ENCODE measurements at regions not wholly inside any gene's neighbourhood (a gene's known extent, or its start where the extent isn't known, plus 50 kb on each side); places are given as distances from the start of the nearest gene placed in this dataset.

DNA sequence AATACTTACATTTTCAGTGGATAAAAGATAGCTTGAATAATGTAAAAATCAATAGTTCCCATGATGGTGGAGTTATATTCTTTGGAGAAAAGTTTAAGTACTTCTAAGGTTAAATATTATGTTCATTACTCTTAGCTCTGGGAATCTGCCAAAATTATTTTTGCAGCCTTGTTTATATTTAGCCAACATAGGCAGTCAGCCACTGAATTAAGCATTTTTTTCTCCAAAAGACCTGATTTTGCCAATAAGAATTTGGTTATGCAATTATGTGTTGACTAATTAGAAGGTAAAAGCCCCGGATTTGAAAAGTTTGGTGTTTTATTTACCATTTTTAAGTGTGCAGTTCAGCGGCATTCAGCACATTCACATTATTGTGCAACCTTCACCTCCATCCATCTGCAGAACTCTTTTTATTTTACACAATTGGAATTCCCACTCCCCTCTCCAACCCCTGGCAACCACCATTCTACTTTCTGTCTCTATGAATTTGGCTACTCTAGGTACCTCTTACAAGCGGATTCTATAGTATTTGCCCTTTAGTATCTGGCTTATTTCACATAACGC, 90.1 kb upstream of the C1QTNF9B start:
- no peak overlapping the region for H3K4me3 Mint-ChIP-seq
- H3K4me1 Mint-ChIP-seq (ENCODE audit: low read depth): no peaks in the 10 kb centered on the region
- H3K27ac Mint-ChIP-seq: no peak overlapping the region
- peaks cover 36% of the 10 kb centered on the region for H3K27me3 Mint-ChIP-seq (ENCODE audit: low read depth)
- peaks cover 0 to 2% of the 10 kb centered on the region in 2 donors for H3K36me3 Mint-ChIP-seq (ENCODE audit: insufficient read depth in 2 of 2)
- no peaks in the 10 kb centered on the region for H3K9me3 Mint-ChIP-seq
- no peak for DNase-seq
- no peak for ATAC-seq (replicated peaks in 1 of 2)

DNA sequence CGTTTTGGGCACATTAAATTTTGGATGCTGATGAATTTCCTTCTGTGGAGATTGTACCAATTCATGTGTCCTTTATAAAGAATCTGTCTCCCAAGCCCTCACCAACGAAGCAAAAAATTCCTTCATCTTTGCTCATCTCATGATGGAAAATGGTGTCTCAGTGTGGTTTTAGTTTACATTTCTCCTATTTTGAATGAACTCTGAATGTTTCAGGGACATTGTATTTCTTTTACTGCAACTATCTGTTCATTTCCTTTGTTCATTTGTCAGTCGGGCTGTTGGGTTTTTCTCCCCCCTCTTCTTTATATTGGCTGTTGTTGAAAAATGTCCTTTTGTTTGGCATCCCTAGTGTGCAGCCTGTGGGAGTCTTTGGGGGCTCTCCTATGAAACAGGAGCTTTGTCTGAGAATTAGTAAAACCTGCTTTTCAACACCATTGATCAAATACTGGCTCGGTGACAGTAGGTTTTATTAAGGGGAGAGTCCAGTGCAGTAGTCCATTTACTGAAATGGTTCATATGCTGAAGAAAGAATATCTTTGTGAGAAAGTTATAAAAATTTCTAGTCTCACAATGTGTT, 91.3 kb upstream of the C1QTNF9B start:
- H3K27ac Mint-ChIP-seq: no peak overlapping the region
- H3K4me3 Mint-ChIP-seq: no peak overlapping the region
- DNase-seq (no peak), ATAC-seq (replicated peaks in 1 of 2) (no peak)
- H3K36me3 Mint-ChIP-seq (ENCODE audit: insufficient read depth in 2 of 2): peaks cover 0 to 2% of the 10 kb centered on the region in 2 donors
- H3K9me3 Mint-ChIP-seq: no peaks in the 10 kb centered on the region
- peaks cover 36% of the 10 kb centered on the region for H3K27me3 Mint-ChIP-seq (ENCODE audit: low read depth)
- H3K4me1 Mint-ChIP-seq (ENCODE audit: low read depth): no peaks in the 10 kb centered on the region

DNA sequence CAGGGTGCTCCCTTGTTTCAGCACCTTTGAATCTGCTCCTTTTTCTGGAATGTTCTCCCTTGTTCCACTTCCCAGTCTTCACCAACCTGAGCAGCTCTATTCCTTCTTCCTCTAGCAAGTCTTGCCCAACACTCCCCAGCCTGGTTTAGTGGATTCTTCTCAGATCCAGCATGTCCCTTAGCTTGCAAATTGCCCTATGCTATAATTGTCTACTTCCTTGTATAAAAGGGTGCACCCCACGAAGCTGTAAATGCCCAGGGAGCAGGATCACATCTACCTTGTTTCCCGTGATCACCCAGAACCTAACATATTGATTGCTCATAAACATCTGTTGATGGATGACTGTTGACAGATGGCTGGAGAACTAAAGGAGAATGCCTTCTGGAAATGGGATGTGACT, 93.2 kb upstream of the C1QTNF9B start:
- H3K27ac Mint-ChIP-seq: no peak overlapping the region
- H3K4me1 Mint-ChIP-seq (ENCODE audit: low read depth): no peaks in the 10 kb centered on the region
- H3K9me3 Mint-ChIP-seq: no peaks in the 10 kb centered on the region
- no peak for ATAC-seq (replicated peaks in 1 of 2)
- DNase-seq: no peak
- peaks cover 0 to 2% of the 10 kb centered on the region in 2 donors for H3K36me3 Mint-ChIP-seq (ENCODE audit: insufficient read depth in 2 of 2)
- H3K4me3 Mint-ChIP-seq: no peak overlapping the region
- H3K27me3 Mint-ChIP-seq (ENCODE audit: low read depth): peaks cover 32% of the 10 kb centered on the region

GRCh38 chr13:23991119-23991518, 93.8 kb upstream of the C1QTNF9B start:
- no peaks in the 10 kb centered on the region for H3K9me3 Mint-ChIP-seq
- no peak overlapping the region for H3K4me3 Mint-ChIP-seq
- no peaks in the 10 kb centered on the region for H3K4me1 Mint-ChIP-seq (ENCODE audit: low read depth)
- peaks cover 0 to 2% of the 10 kb centered on the region in 2 donors for H3K36me3 Mint-ChIP-seq (ENCODE audit: insufficient read depth in 2 of 2)
- H3K27me3 Mint-ChIP-seq (ENCODE audit: low read depth): peaks cover 25% of the 10 kb centered on the region
- ATAC-seq (replicated peaks in 1 of 2) (no peak), DNase-seq (no peak)
- H3K27ac Mint-ChIP-seq: no peak overlapping the region

GRCh38 chr13:23992781-23993679, 95.7 kb upstream of the C1QTNF9B start:
- Mint-ChIP-seq H3K27ac (no peak overlapping the region), H3K4me1 (ENCODE audit: low read depth) (no peaks in the 10 kb centered on the region), H3K36me3 (ENCODE audit: insufficient read depth in 2 of 2) (peaks cover 0 to 2% of the 10 kb centered on the region in 2 donors), H3K27me3 (ENCODE audit: low read depth) (peaks cover 33% of the 10 kb centered on the region), H3K9me3 (peaks cover 0 to 3% of the 10 kb centered on the region in 2 donors), H3K4me3 (no peak overlapping the region)
- ATAC-seq (replicated peaks in 1 of 2) (no peak), DNase-seq (no peak)

DNA sequence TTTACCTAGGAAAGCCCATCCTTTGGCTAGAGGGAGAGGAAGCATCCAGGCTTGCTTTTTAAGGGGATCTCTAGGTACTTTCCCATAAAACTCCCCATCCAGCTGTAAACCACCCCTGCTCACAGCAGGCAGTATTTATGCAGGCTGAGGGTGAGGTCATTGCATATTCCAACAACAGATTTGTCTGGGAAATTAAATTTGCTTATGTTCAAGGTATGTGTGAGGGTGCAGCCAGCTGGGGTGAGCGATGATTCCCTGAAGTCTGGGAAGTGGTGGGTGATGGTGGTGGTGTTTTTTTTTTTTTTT, 96.3 kb upstream of the C1QTNF9B start:
- DNase-seq: no peak
- H3K4me3 Mint-ChIP-seq: no peak overlapping the region
- H3K27ac Mint-ChIP-seq: no peak overlapping the region
- H3K27me3 Mint-ChIP-seq (ENCODE audit: low read depth): peaks cover 29% of the 10 kb centered on the region
- no peak for ATAC-seq (replicated peaks in 1 of 2)
- H3K9me3 Mint-ChIP-seq: peaks cover 0 to 5% of the 10 kb centered on the region in 2 donors
- no peaks in the 10 kb centered on the region for H3K4me1 Mint-ChIP-seq (ENCODE audit: low read depth)
- H3K36me3 Mint-ChIP-seq (ENCODE audit: insufficient read depth in 2 of 2): peaks cover 0 to 2% of the 10 kb centered on the region in 2 donors

GRCh38 chr13:23995283-23996073, 98.2 kb upstream of the C1QTNF9B start:
- no peak overlapping the region for H3K4me3 Mint-ChIP-seq
- peaks cover 0 to 5% of the 10 kb centered on the region in 2 donors for H3K9me3 Mint-ChIP-seq
- ATAC-seq (replicated peaks in 1 of 2) (no peak), DNase-seq (no peak)
- no peak overlapping the region for H3K27ac Mint-ChIP-seq
- no peaks in the 10 kb centered on the region for H3K4me1 Mint-ChIP-seq (ENCODE audit: low read depth)
- H3K27me3 Mint-ChIP-seq (ENCODE audit: low read depth): peaks cover 13% of the 10 kb centered on the region
- H3K36me3 Mint-ChIP-seq (ENCODE audit: insufficient read depth in 2 of 2): no peaks in the 10 kb centered on the region

- DNase-seq (no peak), ATAC-seq (replicated peaks in 1 of 2) (no peak)
- H3K27me3 Mint-ChIP-seq (ENCODE audit: low read depth): peaks cover 8% of the 10 kb centered on the region
- no peak overlapping the region for H3K4me3 Mint-ChIP-seq
- peaks cover 0 to 5% of the 10 kb centered on the region in 2 donors for H3K9me3 Mint-ChIP-seq
- no peaks in the 10 kb centered on the region for H3K4me1 Mint-ChIP-seq (ENCODE audit: low read depth)
- H3K36me3 Mint-ChIP-seq (ENCODE audit: insufficient read depth in 2 of 2): no peaks in the 10 kb centered on the region
- H3K27ac Mint-ChIP-seq: no peak overlapping the region
These were observed 99.2 kb upstream of the C1QTNF9B start for GRCh38 chr13:23996456-23996855.

DNA sequence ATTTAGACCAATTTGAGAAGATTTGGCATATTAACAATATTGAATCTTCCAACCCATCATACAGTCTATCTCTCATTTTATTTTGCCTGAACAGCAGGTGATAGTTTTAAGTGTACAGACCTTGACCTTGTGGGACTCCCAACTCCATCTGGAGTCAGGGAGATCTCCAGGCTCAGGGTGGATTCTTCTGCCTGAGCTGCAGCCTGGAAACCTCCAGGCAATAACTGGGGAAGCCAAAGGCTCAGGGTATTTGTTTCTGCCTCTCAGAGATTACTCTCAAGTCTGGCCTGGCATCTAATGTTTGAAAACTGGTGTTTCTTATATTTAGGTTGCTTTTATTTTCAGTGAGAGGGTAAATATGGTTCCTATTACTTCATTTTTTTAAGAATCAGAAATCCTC, 102.1 kb upstream of the C1QTNF9B start:
- peaks cover 8% of the 10 kb centered on the region for H3K27me3 Mint-ChIP-seq (ENCODE audit: low read depth)
- H3K9me3 Mint-ChIP-seq: peaks cover 0 to 5% of the 10 kb centered on the region in 2 donors
- H3K4me1 Mint-ChIP-seq (ENCODE audit: low read depth): no peaks in the 10 kb centered on the region
- H3K4me3 Mint-ChIP-seq: no peak overlapping the region
- no peak for ATAC-seq (replicated peaks in 1 of 2)
- H3K27ac Mint-ChIP-seq: no peak overlapping the region
- H3K36me3 Mint-ChIP-seq (ENCODE audit: insufficient read depth in 2 of 2): no peaks in the 10 kb centered on the region
- DNase-seq: no peak

GRCh38 chr13:24002206-24002815, 105.0 kb upstream of the C1QTNF9B start:
- Mint-ChIP-seq H3K9me3 (peaks cover 0 to 4% of the 10 kb centered on the region in 2 donors), H3K27ac (no peak overlapping the region), H3K27me3 (ENCODE audit: low read depth) (peaks cover 11% of the 10 kb centered on the region), H3K4me3 (no peak overlapping the region), H3K36me3 (ENCODE audit: insufficient read depth in 2 of 2) (no peaks in the 10 kb centered on the region), H3K4me1 (ENCODE audit: low read depth) (no peaks in the 10 kb centered on the region)
- ATAC-seq (replicated peaks in 1 of 2): no peak
- DNase-seq: no peak

- Mint-ChIP-seq H3K27me3 (ENCODE audit: low read depth) (peaks cover 9% of the 10 kb centered on the region), H3K4me1 (ENCODE audit: low read depth) (no peaks in the 10 kb centered on the region), H3K4me3 (no peak overlapping the region), H3K9me3 (no peaks in the 10 kb centered on the region), H3K36me3 (ENCODE audit: insufficient read depth in 2 of 2) (no peaks in the 10 kb centered on the region), H3K27ac (no peak overlapping the region)
- DNase-seq: no peak
- no peak for ATAC-seq (replicated peaks in 1 of 2)
These were observed 107.0 kb upstream of the C1QTNF9B start for GRCh38 chr13:24004142-24004899.

DNA sequence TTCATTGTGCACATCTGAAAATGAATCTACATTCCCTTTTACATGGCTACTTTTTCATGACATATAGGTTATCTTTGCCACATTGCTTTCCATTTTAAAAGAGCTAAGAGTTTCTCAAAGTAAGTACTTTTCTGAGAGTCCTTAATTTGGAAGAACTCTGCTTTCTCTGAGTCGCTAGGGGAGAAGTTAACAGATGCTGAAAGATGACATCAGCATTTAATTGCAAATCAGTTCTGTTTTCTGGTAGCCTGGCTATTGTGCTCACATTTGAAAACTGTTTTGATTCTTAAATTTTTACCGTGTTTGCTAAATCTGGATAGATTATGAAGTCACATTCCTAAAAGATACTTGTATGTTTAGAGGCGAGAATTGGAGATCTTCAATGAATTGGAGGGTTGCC, 107.7 kb upstream of the C1QTNF9B start:
- no peaks in the 10 kb centered on the region for H3K4me1 Mint-ChIP-seq (ENCODE audit: low read depth)
- DNase-seq: no peak
- H3K4me3 Mint-ChIP-seq: no peak overlapping the region
- H3K36me3 Mint-ChIP-seq (ENCODE audit: insufficient read depth in 2 of 2): no peaks in the 10 kb centered on the region
- no peak overlapping the region for H3K27ac Mint-ChIP-seq
- no peak for ATAC-seq (replicated peaks in 1 of 2)
- H3K9me3 Mint-ChIP-seq: no peaks in the 10 kb centered on the region
- peaks cover 9% of the 10 kb centered on the region for H3K27me3 Mint-ChIP-seq (ENCODE audit: low read depth)
